ENCODE measurements at regions not wholly inside any gene's neighbourhood (a gene's known extent, or its start where the extent isn't known, plus 50 kb on each side); places are given as distances from the start of the nearest gene placed in this dataset.

- no peak overlapping the region for H3K27ac ChIP-seq
- no peak for TF ChIP-seq CTCF (IDR thresholded peaks at IDR 0.05; ENCODE audit: low read depth, low read length)
- DNase-seq, result no peak
- H3K27me3 ChIP-seq (ENCODE audit: insufficient read depth, low read depth, severe bottlenecking), result no peaks in the 10 kb centered on the region
- no peaks in the 10 kb centered on the region for H3K36me3 ChIP-seq
- peaks cover 3% of the 10 kb centered on the region for H3K9me3 ChIP-seq (ENCODE audit: severe bottlenecking)
- no peak overlapping the region for H3K4me3 ChIP-seq (ENCODE audit: low read depth, low read length)
Observed at GRCh38 chr15:27628486-27628885, 470.6 kb downstream of the OCA2 start.

DNA sequence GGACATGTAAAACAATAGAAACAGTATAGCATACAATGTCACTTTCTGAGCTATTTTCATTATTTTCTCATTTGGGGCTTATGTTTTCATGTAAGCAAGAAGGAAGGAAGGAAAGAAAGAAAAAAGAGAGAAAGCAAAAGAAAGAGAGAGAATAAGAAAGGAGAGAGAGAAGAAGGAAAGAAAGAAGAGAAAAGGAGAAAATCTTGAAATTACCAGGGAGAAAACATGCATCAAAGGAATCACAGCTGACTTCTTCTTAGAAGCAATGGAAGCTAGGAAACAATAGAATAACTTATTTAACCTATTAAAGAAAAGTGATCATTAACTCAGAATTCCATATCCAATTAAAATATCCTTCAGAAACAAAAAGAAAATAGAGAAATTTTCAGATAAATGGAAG, 471.5 kb downstream of the OCA2 start:
- H3K4me3 ChIP-seq (ENCODE audit: low read depth, low read length), result no peak overlapping the region
- no peaks in the 10 kb centered on the region for H3K27me3 ChIP-seq (ENCODE audit: insufficient read depth, low read depth, severe bottlenecking)
- no peak overlapping the region for H3K27ac ChIP-seq
- peaks cover 3% of the 10 kb centered on the region for H3K9me3 ChIP-seq (ENCODE audit: severe bottlenecking)
- no peak for DNase-seq
- no peaks in the 10 kb centered on the region for H3K36me3 ChIP-seq
- TF ChIP-seq CTCF (IDR thresholded peaks at IDR 0.05; ENCODE audit: low read depth, low read length), result no peak

DNA sequence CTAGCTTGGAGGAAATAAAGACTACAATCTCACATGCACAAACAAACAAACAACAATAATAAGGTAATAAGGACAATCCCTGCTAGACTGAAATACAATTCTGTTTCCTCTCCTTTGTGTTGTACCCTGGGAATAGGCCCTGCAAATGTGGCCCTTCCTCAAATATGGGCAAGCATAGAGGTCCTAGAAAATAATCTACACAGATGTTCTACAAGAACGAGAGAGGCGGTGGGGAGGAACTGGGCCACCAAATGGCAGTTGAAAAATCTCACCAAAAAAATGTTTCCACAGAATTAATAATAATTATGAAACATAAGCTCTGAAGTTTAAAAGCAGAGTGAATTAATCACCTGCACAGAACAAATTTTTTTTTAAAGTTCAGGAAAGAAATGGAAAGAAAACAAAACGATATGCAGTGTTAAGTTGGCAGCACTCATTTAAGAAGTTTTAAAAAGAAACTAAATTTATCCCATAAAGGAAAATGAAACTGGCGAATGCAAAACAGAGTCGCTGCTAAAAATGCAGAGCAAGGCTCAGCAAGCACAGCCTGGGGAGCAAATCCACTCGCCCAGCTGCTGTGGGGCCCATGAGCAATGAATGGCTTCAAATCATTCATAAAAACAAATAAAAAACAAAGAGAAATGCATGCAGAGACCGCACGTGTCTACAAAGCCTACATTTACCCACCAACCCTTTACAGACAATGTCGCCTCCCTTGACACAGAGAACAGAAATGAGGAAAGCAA, 475.4 kb downstream of the OCA2 start:
- no peaks in the 10 kb centered on the region for H3K27me3 ChIP-seq (ENCODE audit: insufficient read depth, low read depth, severe bottlenecking)
- H3K27ac ChIP-seq, result no peak overlapping the region
- TF ChIP-seq CTCF (IDR thresholded peaks at IDR 0.05; ENCODE audit: low read depth, low read length), result no peak
- no peaks in the 10 kb centered on the region for H3K36me3 ChIP-seq
- peaks cover 3% of the 10 kb centered on the region for H3K9me3 ChIP-seq (ENCODE audit: severe bottlenecking)
- DNase-seq, result no peak
- no peak overlapping the region for H3K4me3 ChIP-seq (ENCODE audit: low read depth, low read length)

GRCh38 chr15:27623149-27623548, 476.0 kb downstream of the OCA2 start:
- TF ChIP-seq CTCF (IDR thresholded peaks at IDR 0.05; ENCODE audit: low read depth, low read length), result no peak
- Histone ChIP-seq H3K36me3 (no peaks in the 10 kb centered on the region), H3K4me3 (ENCODE audit: low read depth, low read length) (no peak overlapping the region), H3K27me3 (ENCODE audit: insufficient read depth, low read depth, severe bottlenecking) (no peaks in the 10 kb centered on the region), H3K27ac (no peak overlapping the region), H3K9me3 (ENCODE audit: severe bottlenecking) (peaks cover 3% of the 10 kb centered on the region)
- no peak for DNase-seq

DNA sequence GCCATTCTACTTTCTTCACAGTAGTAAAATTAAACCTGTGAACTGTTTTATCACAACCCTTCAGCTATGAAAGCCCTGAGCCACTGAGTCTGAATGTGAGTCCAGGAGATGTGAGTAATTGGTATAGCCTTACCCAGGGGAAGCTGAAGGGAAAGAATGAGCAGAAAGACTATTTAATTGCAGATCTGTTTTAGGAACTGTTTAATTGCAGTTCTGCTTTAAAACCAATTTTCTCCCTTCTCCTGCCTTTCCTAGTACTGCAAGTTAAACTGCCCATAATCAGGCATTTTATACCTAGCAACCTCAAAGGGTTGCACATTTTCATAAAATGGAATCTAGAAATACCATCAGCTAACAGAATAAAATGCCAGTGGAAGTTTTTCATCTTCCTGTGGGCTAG, 476.7 kb downstream of the OCA2 start:
- Histone ChIP-seq H3K27me3 (ENCODE audit: insufficient read depth, low read depth, severe bottlenecking) (no peaks in the 10 kb centered on the region), H3K27ac (no peak overlapping the region), H3K9me3 (ENCODE audit: severe bottlenecking) (peaks cover 3% of the 10 kb centered on the region), H3K4me3 (ENCODE audit: low read depth, low read length) (no peak overlapping the region), H3K36me3 (no peaks in the 10 kb centered on the region)
- no peak for TF ChIP-seq CTCF (IDR thresholded peaks at IDR 0.05; ENCODE audit: low read depth, low read length)
- DNase-seq, result no peak

DNA sequence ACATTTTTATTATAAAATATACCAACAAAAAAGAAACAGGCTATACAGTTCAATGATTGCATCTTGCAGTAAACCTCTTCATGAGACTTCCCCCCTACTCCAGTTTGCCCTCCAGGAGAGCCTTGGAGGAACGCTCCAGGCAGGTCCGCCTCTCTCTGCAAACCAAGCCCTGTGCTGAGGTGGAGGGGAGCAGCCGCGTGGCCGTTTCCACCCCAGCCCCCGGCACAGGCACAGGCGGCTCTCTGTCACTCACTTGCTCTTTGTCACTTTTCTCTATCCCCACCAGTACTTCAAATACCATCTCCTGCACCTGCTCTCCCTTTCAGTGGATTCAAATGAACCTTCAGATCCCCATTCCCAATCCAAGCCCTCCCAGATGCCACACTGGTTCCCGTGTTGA, 479.9 kb downstream of the OCA2 start:
- no peak for TF ChIP-seq CTCF (IDR thresholded peaks at IDR 0.05; ENCODE audit: low read depth, low read length)
- H3K36me3 ChIP-seq, result no peaks in the 10 kb centered on the region
- no peak for DNase-seq
- no peak overlapping the region for H3K27ac ChIP-seq
- H3K27me3 ChIP-seq (ENCODE audit: insufficient read depth, low read depth, severe bottlenecking), result no peaks in the 10 kb centered on the region
- no peaks in the 10 kb centered on the region for H3K9me3 ChIP-seq (ENCODE audit: severe bottlenecking)
- H3K4me3 ChIP-seq (ENCODE audit: low read depth, low read length), result no peak overlapping the region

Data from WERI-Rb-1 (cell line).